HG03103 (cell line): ENCODE measurements at regions not wholly inside any gene's neighbourhood (a gene's known extent, or its start where the extent isn't known, plus 50 kb on each side); places are given as distances from the start of the nearest gene placed in this dataset.
"Not testable (repeated sequence)": the region's sequence is repeated elsewhere in the genome, so short reads cannot be mapped to it uniquely, and the experiment has no call there.

Experiments used
- ATAC-seq: cut with Tn5 transposase; IDR thresholded peaks from one replicate; pipeline ENCODE4 v1.9.1; 2021; ENCODE audit warnings: low read depth; ENCODE audit not compliant: unreplicated experiment

DNA sequence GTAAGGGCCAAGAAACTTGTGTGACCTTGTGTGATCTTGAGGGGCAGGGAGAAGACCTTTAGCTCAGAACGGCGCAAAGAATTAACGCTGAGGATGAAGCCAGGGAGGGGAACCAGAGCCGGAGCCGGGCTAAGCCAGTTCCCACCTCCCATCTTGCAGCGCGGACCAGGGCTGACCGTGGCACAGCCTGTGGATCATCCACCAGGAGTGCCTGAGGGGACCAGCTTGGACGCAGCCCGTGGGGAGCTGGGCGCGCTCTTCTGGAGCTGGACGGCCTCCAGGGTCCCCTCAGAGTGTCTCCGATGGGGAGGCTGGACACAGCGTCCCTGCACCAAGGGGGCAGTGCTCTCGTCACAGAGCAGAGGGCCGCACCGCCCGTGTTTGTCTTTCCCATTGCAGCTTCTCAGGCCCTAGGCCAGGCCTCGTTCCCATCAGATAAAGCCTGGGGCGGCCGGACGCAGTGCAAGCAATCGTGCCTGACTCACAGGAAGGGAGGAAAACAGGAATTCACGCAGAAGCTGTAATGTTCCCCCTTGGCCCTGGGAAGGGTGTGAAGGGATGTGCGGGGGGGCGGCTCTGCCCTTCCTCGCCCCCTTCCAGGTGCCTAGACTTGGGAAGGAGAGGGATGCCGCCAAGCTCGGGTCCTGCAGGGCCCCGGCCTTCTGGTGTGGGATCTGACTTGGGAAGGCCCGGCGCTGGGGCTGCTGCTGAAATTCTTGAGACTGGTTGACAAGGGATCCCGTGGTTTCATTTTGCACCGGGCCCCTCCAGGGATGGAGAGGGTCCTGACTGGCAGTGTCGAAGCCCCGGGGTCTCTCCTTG, 144.9 kb downstream of the NPIPB11 start:
- ATAC-seq = not testable (repeated sequence)

DNA sequence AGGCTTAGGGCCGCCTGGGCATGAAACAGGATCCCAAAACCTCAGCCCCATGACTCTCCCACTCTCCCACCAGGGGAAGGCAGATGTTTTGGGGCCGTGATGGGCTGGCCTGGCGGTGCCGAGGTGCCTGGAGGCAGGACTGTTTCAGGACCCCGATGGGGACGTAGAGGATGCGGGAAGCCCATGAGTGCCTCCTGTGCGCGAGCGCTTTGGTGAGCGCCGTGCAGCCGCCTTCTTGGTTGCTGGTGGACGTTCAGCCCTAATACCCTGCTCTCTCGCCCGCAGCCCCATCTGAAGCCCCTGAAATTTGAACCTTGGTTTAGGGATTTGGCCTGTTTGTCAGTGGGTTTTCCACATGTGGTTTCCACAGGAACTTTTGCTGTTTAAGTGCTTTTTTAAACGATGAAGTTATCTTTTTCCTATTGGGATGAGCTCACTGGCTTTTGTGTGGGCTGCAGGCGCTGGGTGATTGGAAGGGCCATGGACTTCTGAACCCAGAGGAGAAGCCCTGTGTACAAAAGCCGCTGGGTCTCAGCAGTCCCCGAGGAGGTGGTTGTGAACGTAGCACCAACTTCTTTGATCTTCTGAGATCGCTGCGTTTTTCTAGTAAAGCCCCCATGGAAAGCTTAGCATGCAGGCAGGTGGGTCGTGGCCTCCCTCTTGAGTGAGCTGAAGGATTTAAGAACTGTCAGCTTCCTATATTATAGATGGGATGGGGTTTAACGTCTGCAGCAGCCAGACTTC, 145.7 kb downstream of the NPIPB11 start:
- not testable (repeated sequence) for ATAC-seq

DNA sequence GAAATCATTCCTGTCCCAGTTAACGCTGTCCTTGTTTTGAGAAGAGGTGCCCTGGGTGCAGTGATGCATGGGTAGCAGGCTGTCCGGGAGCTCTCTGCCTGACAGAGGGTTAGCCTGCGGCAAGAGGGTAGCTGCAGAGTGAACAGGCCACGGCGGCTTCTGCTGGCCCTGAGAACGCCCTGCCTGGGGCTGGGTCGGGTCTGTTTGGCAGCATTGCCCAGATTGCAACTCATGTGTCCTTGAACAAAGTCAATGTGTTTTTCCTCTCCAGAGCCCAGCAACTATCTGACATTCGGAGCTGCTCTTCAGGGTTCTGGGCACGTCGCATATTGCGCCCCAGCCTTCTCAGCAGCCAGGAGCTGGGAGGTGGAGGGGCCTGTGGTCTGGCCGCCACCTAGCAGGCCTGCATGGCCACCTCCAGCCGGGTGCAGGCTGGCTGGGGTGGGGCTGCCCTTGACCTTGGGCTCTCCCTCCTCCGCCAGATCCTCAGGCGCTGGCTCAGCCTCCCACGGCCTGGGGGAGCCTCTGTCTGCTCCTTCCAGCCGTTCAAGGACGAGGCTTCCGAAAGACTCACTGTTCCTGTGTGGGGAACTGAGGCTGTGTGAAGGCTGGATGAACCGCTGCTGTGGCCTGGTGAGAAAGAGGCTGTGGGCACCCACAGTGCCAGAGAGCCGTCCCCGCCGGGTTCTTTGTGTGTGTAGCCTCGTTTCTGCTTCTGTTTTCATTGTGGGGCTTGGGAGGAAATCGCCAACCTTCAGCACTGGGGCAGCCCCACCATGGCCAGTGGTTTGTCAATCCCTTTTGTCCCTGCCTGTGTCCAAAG, 146.7 kb downstream of the NPIPB11 start:
- ATAC-seq = not testable (repeated sequence)

GRCh38 chr16:29258946-29259634, 147.4 kb downstream of the NPIPB11 start:
- not testable (repeated sequence) for ATAC-seq

DNA sequence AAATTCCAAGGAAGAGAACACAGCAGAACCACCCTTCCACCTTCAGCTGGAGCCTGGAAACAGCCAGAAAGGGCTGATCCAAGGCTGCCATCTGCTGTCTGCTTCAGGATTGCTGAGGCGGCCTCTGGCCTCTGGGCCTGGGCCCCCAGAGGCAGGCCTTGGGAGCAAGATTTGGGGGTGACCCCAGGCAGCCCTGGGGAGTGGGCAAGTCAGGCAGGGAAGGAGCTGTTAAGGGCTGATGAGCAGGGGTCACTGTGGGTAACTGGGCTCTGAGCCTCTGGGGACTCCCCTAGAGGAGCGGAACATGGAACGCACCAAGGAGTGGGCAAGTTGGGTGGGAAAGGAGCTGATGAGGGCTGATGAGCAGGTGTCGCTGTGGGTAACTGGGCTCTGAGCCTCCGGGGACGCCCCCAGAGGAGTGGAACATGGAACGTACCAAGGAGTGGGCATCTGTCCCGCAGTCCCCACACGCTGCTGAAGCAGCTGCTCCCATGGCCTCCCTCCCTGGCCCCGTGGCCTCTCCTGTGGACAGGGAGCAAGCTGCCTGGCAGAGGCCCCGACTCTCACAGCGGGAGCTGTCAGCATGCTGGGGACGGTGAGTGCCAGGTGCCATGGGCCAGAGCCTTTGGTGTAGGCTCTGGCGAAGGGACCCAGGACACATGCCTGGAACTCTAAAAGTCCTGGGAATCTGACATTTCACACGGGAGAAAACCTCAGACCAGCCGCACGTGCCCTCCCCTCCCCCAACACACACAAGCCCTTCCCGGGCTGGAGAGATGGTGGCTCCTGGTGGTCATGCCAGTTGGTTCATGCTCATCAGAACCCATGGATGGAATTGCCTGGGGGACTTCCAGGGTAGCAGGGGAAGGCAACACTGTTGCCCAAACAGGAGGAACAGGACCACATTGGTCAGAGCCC, 148.8 kb downstream of the NPIPB11 start:
- ATAC-seq = not testable (repeated sequence)

GRCh38 chr16:29256501-29256981, 150.0 kb downstream of the NPIPB11 start:
- no peak for ATAC-seq

- not testable (repeated sequence) for ATAC-seq
Observed at GRCh38 chr16:29255957-29256356, 150.6 kb downstream of the NPIPB11 start.

- not testable (repeated sequence) for ATAC-seq
Observed at GRCh38 chr16:29255496-29255796, 151.1 kb downstream of the NPIPB11 start.

- no peak for ATAC-seq
Observed at GRCh38 chr16:29254676-29255495, 151.6 kb downstream of the NPIPB11 start.

- ATAC-seq = not testable (repeated sequence)
Observed at GRCh38 chr16:29253716-29254590, 152.6 kb downstream of the NPIPB11 start.

DNA sequence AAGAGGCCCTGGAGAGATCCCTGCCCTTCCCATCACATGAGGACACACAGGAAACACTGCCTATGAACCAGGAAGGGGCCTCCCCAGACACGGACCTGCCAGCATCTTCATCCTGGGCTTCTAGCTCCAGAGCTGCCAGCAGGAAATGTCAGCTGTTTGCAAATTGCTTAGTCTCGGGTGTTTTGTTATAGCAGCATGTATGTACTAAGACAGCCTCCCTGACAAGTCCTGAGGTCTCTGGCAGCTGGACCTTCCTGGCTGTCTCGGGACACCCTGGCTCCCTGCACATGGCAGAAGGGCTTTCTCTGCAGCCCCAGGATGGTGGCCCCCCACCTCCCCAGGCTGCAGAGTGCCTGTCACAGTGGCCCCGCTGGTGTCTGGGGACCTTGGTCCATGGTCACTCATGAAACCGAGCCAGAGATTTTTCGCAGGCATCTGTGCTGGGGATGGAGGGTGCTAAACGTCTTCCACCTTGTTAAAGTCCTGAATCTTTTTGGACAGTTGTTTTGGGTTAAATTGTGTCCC, 153.4 kb downstream of the NPIPB11 start:
- not testable (repeated sequence) for ATAC-seq

DNA sequence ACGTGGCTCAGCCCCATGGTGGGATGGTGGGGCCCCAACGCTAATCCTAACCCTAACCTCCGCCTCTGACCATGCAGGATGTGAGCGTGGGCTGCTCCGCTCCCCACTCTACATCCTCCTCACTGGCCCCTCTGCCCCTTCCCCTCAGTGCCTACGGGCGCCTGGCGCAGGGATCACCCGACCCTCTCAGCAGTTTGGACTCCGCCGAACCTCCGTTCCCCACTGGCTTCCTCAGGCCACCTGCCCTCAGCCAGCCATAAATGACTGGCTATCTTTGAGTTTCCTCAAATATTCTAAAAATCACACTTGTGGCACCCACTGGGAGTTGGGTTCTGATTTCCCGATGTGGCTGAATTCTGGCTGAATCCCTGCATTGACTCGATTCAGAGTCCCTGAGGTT, 154.2 kb downstream of the NPIPB11 start:
- not testable (repeated sequence) for ATAC-seq

DNA sequence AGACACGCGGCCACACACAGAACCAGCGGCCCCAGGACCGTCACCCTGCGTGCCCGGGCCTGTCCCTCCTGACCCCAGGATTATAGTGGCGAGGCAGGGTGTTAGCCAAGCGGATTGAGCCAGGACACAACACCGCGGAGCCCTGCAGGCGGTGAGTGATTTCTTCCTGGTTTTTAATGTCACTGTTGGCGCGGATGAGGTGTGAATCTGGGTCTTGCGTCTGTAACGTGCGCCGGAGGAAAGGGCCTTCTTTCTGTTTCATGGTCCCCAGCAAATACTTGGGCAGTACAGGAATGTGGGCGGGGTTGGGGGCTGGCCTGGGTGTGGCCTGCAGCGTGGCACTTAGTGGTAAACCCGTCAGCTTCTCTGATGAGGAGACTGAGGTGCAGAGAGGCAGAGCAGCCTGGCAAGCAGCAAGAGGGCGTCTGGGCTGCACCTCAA, 154.9 kb downstream of the NPIPB11 start:
- not testable (repeated sequence) for ATAC-seq

DNA sequence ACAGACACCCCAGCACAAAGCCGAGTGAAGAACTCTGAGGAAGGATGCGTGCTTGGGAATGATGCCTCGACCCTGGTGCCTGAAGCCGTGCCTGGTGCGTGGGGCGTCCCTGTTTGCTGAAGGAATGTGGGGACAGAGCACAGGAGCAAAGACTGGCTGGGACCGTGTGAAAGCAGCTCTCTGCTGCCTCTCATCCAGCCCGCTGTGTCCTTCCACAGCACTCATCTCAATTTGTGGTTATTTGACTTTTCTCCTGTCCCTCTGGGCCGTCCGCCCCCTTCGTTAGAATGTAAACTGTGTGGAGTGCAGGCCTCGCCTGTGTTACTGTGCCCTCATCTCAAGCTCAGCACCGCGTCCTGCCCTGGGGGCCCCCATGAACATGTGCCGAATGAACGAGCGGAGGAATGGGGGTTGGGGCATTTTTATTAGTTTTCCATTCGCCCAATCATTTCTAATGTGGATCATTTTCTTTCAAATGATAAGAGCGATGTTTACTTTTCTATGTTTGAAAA, 155.5 kb downstream of the NPIPB11 start:
- not testable (repeated sequence) for ATAC-seq

DNA sequence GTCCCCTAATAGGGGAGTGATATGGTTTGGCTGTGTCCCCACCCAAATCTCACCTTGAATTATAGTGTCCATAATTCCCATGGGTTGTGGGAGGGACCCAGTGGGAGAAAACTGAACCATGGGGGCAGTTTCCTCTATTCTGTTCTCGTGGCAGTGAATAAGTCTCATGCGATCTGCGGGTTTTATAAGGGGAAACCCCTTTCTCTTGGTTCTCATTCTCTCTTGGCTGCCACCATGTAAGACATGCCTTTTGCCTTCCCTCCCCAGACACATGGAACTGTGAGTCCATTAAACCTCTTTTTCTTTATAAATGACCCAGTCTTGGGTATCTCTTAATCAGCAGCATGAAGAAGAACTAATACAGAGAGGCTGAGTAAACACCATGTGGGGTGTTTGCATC, 156.0 kb downstream of the NPIPB11 start:
- not testable (repeated sequence) for ATAC-seq

- ATAC-seq = not testable (repeated sequence)
Observed at GRCh38 chr16:29248940-29249318, 157.6 kb downstream of the NPIPB11 start.
